GM21723 (cell line): ENCODE measurements at regions not wholly inside any gene's neighbourhood (a gene's known extent, or its start where the extent isn't known, plus 50 kb on each side); places are given as distances from the start of the nearest gene placed in this dataset.

ENCODE experiments used
- ATAC-seq: cut with Tn5 transposase; IDR thresholded peaks from one replicate; pipeline ENCODE4 v1.9.1; 2021; ENCODE audit warnings: mild to moderate bottlenecking, moderate library complexity; ENCODE audit not compliant: unreplicated experiment

DNA sequence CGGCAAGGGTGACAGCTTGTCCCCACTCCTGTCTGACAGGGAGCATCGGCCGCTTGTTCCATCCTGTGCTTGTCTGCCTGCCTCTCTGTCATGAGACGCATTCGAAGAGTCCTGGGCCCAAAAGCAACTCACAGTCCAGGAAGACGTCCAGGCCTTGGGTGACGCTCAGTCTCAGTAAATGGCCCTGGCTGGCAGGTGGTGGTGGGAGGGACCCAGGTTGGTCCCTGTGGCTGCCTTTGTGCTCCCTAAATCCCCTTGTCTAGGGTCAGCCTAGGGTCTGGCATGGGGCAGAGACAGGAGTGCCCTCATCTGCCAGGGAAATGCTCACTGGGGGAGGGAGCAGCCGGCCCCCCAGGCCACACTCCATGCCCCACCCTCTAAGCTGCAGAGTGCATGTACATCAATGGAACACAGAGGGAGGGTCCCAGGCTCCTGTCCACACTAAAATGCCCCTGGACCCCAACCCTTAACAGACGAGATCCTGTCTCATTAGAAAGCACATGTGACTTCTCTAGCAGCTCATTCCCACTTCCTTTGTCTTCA is 295.2 kb upstream of the ZNF32 start:
- no peak for ATAC-seq

DNA sequence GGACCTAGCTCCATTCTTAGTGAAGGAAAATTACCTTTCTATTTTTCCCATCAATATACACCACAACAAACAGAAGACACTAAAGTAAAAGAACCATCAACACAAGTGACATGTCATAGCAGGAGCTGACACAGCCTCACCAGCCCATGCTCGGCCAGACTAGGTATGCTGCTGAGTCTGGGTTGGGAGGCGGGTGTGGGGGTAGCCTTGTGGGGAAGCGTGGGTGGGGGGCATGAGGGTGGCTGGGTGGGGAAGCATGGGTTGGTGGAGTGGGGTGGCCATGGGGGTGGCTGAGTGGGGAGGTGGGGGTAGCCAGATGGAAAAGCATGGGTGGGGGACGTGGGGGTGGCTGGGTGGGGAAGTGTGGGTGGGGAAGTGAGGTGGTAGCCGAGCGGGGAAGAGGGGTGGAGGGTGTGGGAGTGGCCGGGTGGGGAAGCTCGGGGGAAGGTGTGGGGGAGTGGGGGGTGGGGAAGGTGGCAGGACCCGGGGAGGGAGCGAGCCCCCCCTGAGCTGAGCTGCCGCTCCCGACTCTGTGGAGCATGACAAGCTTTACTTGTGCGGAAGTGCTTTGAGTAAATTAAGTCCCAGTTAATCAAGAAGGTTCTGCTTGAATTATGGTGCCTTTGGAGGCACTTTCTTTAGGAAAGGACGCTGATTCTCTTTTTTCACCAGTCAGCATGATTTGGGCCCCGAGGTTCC is 294.6 kb upstream of the ZNF32 start:
- no peak for ATAC-seq

DNA sequence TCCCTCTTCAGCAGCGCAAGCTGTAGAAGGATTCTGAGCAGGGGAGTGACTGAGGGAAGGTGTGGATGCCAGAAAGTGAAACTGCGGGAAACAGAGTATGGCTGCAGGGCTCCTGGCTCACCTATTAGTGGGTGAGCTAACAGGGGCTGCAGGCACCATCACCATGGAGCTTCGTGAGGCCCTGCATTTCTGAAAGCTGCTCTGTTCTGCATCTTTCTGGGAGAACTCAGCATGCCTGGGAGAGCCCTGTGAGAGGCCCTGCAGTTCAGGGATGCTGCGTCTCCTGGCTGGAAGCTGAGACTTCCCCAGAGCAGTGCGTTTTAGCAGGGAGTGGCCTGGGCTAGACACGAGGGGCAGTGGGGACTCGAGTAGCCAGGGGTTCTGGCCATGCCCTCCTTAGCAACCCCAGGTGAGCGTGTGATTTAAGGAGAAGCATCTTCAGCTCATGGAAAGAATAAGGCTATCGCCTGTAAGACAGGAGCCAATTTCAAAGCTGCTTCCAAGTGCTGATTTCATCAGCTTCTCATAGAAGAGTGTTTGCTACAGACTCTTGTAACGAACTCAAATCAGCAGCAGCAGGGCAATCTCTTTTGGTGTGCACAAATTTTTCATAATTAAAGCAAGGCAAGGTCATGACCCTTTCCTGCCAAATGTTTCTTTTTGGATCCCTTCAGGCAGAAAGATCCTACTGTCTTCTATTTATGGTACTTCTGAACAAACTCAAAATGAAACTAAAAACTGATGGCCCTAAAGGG is 293.6 kb upstream of the ZNF32 start:
- ATAC-seq, result no peak

DNA sequence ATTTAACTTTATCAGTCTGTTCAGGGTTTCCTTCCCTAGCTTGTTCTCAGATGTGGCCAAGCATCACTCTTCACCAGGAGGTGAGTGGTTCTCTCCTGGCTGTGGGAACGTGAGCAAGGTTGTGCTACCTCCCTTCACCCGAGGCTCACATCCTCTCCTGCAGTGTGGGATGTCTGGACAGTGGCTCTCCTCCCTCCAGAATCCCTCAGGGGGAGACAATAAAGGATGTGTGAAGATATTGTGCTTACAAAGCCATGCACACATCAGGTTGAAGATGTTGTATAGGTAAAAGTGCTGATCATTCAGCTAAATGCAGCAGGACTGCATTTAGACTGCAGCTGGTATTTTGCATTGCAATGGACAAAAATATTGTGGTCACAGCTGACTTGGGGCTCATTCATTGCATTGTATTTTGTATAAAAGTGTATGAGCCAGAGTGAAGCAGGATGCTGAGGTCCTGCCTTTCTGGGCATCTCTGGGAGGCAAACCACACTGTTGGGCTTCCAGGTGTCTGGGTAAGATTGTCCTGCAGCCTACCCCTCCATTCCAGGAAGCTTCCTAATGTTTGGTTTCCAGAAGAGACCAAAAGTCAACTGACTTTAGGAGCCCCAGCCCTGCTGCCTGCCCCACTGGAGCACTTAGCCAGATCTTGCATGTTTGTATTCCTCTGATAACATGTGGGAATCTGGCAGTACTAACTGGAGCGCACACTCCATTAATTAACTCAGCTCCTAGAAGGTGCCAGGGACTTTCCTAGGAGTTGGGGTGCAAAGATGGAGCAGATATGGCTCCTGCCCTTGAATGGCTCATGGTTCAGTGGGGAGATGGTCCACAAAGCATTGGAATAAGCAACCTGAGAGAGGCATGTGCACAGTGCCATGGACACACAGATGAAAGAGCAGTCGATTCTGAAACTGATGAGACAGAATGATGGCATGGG is 292.5 kb upstream of the ZNF32 start:
- no peak for ATAC-seq

DNA sequence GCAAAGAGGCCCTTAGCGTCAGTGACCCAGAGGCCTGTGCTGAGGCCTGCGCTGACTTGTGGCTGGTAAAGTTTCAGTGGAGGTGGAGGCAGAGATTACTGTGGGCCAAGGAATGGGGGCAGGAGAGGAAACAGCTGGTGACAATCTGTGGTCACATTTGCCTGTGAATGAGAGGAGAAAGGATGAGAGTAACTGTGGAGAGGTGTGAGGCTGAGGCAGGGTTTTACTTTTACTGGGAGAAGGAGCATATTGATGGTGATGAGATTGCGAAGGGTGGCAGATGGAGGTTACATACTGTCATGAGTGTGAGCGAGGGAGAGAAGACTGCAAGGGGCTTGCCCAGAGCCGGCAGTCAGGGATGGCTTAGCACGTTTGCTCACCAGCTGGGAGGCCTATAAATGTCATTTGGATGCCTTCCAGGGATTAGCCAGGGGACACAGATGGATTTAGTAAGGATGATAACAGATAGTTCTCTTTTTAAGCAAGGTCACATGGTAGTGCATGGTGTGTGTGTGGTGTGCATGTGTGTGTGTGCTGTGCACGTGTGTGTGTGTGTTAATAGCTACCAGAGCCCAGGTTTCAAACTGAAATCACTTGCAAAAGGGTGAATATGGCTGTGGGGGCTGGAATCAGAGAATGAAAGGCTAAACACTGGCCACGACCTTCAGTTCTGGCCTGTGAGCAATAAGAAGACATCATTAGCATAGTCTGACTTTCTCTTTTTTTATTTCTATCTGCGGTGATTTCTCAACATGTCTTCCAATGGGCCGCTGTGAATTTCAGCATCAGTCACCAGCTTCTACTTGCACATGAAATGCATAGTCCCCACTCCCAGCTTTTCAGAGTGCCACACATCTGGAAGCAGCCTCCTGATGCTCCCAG is 291.5 kb upstream of the ZNF32 start:
- peak; percentile 62 for ATAC-seq

DNA sequence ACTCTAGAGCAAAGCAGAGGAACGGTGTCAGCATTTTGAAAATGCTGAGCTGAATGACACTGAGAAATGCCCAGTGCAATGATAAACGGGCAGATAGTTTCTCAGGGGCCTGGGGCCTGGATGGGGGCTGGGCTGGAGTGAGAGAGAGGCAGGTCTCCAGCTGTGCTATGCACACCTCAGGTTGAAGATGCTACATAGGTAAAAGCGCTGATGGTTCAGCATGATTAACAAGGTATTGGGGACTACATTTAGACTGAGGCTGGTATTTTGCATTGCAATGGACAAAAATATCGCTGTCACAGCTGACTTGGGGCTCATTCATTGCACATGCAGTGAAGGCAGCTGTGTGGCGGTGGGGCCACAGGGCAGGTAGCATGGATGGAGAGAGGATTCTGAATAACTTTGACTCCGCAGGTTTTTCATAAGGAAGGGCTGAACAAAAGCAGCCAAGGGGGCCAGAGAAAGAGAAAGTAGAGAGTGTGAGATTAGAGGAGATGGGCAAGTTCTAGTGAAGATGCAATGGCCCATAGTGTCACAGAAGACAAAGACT is 290.8 kb upstream of the ZNF32 start:
- peak; percentile 8 for ATAC-seq

DNA sequence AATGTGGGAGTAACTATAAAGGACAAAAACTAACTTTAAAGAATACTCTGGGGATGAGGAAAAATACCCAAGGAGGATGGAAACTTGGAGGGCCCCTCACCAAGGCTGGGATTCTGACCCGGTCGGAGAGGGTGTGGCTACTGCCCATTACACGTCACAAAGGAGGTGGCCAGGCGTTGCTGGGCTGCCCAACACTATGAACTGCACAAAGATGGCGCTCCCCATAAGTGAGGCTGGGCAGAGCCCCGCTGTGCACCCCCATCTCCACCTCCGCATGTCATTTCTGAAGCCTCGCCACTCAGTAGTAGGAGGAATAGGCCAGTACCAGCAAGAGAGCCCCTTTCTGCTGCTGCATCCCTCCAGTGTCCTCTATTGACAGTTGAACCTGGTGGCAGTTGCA is 290.1 kb upstream of the ZNF32 start:
- ATAC-seq, result no peak

DNA sequence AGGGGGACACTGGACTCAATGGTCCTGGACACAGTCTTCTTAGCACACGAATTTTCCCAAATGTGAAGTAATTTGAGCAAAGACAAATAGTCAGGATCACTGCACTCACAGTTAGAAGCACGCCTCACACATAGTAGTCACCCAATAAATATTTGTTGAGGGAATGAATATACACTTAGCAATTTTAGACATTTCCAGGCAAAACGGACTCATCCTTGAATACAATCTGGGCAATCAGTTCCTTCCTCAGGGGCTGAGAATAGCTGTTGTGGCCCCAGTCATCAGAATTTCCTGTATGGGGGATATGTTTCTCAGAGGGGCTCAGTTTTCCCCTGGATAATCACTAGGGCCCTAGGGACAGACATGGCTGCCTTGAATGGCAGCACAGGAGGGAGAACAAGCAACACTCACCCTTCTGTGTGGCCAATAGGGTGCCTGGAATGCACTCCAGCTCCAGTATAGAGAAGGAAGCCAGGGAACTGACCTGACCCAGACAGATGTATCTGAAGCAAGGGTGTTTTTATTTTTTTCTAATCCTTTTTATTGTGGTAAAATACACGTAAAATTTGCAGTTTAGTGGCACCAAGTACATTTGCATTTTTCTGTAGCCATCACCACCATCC is 282.7 kb upstream of the ZNF32 start:
- ATAC-seq, result no peak

DNA sequence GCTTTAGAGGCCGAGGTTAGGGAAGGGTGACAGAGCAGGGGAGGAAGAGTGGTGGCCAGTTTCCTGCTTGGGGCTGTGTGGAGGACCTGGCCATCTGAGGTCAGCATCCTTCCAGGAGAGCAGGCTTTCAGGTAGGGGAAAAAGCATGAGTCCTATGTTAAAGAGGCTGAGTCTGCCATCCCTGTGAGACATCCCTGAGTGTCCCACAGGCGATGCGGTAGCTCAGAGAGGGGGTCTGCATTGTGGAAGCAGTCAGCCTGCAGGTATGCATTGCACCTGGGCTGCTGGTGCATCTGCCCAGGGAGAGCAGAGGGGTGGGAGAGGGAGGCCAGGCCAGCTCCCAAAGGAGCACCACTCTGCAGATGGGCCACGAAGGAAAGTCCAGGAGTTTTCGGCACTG is 282.1 kb upstream of the ZNF32 start:
- no peak for ATAC-seq

DNA sequence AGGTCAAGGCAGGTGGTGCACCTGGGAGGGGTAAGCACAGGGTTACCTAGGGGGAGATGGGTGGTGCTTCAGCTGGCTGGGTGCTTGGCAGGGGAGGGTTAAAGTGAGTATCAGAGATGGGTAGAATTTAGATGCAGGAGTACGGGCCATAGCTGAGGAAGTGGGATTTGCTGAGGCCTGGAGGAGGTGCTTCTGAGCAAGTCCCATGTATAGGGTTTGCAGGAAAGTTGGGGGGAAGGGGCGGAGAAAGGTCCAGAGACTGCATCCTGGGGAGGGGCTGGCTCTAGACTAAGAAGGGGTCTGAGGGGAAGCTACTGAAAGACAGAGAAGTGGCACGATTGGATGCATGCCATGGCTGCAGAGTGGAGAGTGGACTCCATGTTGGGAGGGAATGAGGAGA is 281.6 kb upstream of the ZNF32 start:
- ATAC-seq, result no peak

DNA sequence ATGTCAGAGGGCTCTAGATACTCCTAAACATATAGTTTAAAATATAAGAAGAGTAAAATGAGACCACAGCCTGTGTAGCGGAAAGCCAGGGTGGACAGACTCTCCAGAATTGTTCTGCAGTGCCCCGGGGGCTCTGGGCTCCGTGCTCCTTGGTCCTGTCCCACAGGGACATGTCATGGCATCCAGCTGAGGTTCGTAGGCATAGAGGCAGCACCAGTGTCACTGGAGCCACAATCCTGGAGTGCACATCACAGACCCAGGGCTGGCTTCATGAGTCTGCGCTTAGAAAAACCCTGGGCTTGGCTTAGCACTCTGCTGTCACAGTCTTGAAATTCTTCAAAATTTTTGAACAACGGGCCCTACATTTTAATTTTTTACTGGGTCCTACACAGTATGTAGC is 280.4 kb upstream of the ZNF32 start:
- no peak for ATAC-seq

DNA sequence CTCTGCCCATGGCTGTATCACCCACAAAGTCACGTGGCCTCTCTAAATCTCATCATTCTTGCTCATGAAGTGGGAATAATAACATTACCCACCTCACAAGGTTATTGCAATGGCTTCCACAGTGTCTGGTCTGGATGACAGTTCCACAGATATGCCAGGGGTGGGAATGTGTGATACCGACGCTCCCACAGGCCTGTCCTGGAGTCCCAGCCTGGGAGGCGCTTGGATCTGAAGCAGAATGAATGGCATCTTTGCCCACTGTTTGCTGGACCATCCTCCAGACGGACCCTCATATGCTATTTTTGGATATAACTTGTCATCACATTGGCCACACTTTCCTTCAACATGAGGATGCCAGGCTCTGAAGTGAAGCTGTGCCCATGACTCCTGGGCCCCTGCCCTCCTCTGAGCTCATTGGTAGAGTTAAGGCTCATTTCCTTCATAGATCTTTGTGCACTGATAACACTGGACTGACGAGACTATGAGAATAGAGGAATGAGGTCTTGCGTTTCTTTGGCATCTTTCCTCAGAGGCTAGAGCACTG is 279.8 kb upstream of the ZNF32 start:
- ATAC-seq, result no peak

DNA sequence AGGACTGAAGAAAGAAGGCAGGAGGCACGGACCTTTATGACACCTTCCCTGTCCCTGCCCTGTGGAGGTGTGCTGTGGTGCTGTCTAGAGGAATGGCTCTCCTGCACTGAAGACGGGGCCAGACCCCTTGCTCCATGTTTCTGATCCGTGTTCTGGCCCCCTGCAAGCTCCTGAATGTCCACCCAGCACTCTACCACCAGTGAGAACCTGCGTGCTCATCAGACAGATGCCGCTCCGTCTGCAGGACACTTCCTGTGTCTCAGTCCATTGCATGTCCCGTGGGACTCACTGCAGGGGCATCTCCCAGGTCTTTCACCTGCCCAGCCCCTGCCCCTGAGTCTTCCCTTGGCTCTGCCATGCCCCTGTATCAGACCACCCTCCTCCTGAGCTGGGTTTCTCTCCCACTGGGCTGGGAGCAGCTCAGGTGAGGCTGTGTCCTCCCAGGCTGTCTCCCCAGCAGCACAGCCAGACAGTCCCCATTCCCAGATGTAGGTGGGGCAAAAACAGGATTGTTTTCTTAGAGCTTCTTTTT is 278.3 kb upstream of the ZNF32 start:
- no peak for ATAC-seq

DNA sequence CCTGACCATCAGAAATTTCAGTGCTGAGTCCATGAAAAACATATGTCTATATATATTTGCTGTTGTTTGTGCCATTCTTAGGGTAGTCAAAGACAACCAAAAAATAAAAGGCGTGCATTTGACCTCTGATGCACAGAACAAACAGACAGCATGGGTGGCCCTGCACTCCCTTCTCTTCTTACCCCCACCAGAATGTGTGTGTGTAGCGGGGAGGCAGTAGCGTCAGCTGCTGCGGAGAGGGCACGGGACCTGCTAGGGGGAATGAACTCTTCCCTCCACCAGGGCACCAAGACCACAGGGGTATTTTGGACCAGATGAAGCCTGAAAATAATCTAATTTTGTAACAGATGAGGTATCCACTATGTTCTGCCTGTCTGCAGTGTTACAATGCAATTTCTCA is 277.7 kb upstream of the ZNF32 start:
- ATAC-seq, result no peak

DNA sequence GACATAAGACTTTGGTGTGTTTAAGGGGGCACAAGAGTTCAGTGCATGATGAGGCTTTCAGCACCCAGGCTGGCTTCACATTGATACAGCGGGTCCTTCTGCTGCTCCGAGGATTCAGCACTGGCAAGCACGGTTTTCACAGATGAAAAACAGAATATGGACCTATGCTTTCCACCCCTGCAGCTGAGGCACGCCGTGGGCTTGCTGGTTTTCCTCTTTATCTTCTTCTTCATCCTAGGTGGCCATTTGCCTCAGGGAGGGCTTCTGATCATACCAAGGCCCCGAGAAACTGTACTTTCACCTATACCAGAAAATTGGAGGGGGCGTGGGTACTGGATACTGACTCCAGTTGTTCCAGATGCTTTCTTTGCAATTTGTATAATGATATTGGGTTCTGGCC is 277.1 kb upstream of the ZNF32 start:
- ATAC-seq, result no peak

DNA sequence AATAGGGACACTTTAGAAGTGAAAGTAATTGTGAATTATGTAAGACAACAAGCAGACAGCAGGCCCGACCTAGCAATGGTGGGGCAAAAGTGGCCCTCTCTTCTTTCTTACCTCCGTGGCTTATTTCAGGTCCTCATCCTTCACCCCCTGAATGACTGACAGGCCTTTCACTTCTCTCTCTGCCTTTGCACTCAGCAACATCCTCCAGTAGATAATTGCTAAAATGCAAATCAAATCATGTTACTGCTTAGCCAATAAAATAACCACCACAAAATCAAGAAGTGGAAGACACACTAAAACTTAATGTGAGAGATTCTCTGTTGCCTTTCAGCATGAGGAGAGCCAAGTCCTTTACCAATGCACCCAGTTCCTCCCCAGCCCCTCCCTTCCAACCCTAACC is 274.6 kb upstream of the ZNF32 start:
- no peak for ATAC-seq

DNA sequence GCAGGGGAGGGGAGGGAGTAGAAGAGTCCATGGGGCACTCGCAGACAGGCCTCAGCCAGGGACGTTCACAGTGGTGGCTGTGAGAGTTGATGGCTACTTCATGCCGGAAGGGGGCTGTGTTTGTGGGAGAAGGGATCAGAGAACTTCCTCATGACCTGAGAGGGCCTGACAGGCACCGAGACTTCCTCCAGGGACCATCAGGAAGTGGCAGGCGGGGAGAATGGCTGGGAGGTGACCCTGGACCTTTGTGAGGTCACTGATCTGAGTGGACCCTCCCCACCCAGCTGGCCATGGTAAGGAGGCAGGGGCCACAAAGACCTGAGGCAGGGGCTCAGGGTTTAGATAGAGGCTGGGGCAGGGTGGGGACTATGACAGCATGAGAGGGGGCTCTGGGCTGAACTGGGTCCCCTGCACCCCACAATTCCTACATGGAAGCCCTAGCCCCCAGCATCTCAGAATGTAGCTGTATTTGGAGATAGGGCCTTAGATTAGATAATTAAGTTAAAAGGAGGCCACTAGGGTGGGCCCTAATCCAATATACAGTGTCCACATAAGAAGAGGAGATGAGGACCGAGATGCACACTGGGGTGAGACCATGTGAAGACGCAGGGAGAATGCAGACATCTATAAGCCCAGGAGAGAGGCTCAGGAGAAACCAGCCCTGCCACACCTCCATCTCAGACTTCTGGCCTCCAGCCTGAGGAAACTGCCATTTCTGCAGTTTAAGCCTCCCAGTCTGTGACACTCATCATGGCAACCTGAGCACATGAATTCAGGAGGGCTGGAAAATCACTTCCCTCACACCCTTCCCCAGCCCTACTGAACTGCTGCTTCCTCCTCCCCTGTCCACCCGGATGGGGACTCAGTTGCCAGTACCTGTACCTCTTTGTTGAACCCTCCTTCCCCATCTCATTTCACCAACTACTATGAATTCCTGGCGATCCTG is 273.9 kb upstream of the ZNF32 start:
- ATAC-seq, result no peak

DNA sequence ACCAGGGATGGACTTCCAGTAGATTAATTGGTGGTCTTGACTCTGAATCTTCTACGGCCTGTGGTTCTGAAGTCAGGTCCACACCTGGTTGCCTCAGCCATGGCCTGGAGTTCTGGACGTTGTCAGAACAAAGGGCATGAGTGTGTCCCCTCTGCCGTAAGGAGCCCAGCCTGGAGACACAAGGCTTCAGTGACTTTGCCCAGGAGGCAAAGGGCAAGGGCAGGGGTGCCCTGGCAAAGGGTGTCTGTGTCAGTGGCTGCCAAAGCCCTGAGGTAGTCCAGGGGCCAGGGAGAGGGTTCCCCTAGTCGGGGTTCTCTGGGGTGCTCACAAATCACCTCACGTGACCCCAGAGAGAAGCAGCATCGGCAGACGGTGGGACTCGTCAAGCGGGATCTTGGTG is 273.2 kb upstream of the ZNF32 start:
- ATAC-seq, result no peak
